Breast epithelium (tissue), 4 donors: ENCODE measurements at regions not wholly inside any gene's neighbourhood (a gene's known extent, or its start where the extent isn't known, plus 50 kb on each side); places are given as distances from the start of the nearest gene placed in this dataset.
A peak's percentile ranks its signal among the peaks of the same experiment; 100 is the strongest.

Source experiments
- DNase-seq, 2 donors: peaks; one replicate each; pipeline ENCODE4 v3.0.0-alpha.2; 2019; ENCODE audit warnings: low spot score in 2 of 2
- H3K27ac ChIP-seq, 2 donors: fragments of 200-600 bp; sonication (generic) in 1 of 2; one replicate each; pipeline ENCODE4 v1.5.1; 2016 to 2019; ENCODE audit warnings: mild to moderate bottlenecking in 1 of 2
- H3K27me3 ChIP-seq, 2 donors: fragments of 200-600 bp; sonication (generic) in 1 of 2; one replicate each; pipeline versions ENCODE4 v1.5.1 to v1.6.0; 2017 to 2019; ENCODE audit warnings: control low read depth in 1 of 2, mild to moderate bottlenecking in 1 of 2
- H3K36me3 ChIP-seq: fragments of 200-600 bp; one replicate; pipeline ENCODE4 v1.5.1; 2019
- H3K4me1 ChIP-seq, 2 donors: fragments of 200-600 bp; sonication (generic); one replicate each; pipeline ENCODE4 v1.5.1; 2016 to 2019; ENCODE audit warnings: control low read depth in 1 of 2
- H3K4me3 ChIP-seq, 3 donors: fragments of 200-600 bp; sonication (generic); 1 replicate in 2 of 3; 2 replicates in 1 of 3; pipeline ENCODE4 v1.5.1; 2016 to 2019; ENCODE audit warnings: mild to moderate bottlenecking in 3 of 3, moderate library complexity in 2 of 3
- H3K9me3 ChIP-seq, 2 donors: fragments of 200-600 bp; sonication (generic) in 1 of 2; one replicate each; pipeline ENCODE4 v1.5.1; 2016 to 2019; ENCODE audit warnings: control low read depth in 1 of 2
- POLR2A ChIP-seq: fragments of 450-650 bp; IDR thresholded peaks from one replicate; pipeline ENCODE4 v1.6.1; 2016; ENCODE audit warnings: antibody characterized with exemption, mild to moderate bottlenecking, moderate library complexity
- POLR2AphosphoS5 ChIP-seq, 3 donors: sonication (generic); formaldehyde crosslinking; IDR thresholded peaks; one replicate each; pipeline ENCODE4 v1.6.1; 2017; ENCODE audit warnings: antibody characterized with exemption in 3 of 3
- intact Hi-C: fragments of 100-400 bp; cut with DNase I; formaldehyde crosslinking; loops from one replicate; pipeline ENCODE4 v1.15.1; 2023; ENCODE audit warnings: low total_unique reads
- TF ChIP-seq, protein P1 (sequence below), 3 donors: fragments of 450-650 bp; IDR thresholded peaks; one replicate each; pipeline ENCODE4 v1.5.1; 2016 to 2017; ENCODE audit warnings: antibody characterized with exemption in 3 of 3, mild to moderate bottlenecking in 3 of 3, moderate library complexity in 3 of 3

DNA sequence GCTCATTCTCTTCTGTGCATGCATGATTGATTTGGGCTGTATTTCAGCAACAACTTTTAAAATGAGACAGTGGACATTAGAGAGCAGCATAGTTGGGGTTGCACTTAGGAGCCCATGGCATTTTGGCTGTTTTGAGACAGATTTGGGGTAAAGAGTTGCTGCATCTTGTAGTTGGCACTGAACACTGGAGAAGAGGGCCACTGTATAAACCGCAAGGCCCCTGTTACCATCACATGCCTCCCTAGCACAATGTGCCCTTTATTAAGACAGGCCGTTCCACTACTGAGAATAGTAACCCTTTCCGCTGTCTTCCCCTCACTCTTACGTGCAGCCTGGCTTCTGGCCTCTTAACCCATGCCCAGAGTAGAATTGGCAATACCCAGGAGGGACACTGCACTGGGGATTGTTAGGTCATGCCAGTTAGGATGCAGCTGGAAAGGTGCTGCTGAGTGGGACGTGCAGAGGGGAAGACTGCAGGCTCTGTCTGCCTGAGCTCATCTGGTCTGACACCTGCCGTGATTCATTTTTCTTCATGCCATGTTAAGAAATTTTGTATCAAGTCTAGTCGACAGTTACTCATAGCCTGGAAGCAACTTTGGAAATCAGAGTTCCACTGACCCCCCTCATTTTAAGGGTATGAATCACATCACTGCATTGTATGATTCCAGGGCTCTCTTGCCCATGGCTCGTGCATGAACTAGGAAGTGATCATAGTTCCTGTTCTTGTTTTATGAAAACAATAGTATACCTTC is 146.9 kb upstream of the DMRT1 start:
- intact Hi-C loops, result loop anchor here (10.0 kb wide), 1 partner anchor 60 kb away; no protein-coding TSS in a partner anchor
- Histone ChIP-seq H3K4me1 (peaks cover 14 to 17% of the 10 kb centered on the region in 2 donors), H3K27ac (peak overlapping the region; percentile 78 to 92), H3K4me3 (peak overlapping the region; percentile 21 to 47 (median 24)), H3K27me3 (no peaks in the 10 kb centered on the region), H3K36me3 (no peaks in the 10 kb centered on the region), H3K9me3 (no peaks in the 10 kb centered on the region)
- no peak for DNase-seq
- TF ChIP-seq, protein P1, sequence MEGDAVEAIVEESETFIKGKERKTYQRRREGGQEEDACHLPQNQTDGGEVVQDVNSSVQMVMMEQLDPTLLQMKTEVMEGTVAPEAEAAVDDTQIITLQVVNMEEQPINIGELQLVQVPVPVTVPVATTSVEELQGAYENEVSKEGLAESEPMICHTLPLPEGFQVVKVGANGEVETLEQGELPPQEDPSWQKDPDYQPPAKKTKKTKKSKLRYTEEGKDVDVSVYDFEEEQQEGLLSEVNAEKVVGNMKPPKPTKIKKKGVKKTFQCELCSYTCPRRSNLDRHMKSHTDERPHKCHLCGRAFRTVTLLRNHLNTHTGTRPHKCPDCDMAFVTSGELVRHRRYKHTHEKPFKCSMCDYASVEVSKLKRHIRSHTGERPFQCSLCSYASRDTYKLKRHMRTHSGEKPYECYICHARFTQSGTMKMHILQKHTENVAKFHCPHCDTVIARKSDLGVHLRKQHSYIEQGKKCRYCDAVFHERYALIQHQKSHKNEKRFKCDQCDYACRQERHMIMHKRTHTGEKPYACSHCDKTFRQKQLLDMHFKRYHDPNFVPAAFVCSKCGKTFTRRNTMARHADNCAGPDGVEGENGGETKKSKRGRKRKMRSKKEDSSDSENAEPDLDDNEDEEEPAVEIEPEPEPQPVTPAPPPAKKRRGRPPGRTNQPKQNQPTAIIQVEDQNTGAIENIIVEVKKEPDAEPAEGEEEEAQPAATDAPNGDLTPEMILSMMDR (IDR thresholded peaks at IDR 0.05), result no peak
- no peak for TF ChIP-seq POLR2A
- TF ChIP-seq POLR2AphosphoS5 (IDR thresholded peaks at IDR 0.05), result peak in 1 of 3 donors; percentile 25

DNA sequence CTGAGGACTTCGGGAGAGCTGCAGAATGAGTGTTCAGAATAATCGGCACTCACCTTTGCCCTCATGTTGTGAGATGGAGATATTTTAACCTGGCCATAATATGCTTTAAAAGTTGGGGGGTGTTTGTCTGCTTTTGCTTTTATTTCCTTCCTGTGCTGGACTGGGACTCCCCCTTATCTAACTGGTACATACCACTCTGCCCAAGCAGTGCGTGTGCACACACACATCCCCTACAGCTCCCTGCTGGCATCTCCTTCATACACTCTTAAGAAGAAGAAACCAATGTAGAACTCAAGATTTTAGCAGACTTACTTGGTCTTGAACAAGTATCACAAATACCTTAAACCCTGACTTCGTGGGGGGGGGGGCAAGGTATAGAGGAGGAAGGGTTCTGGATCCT is 146.2 kb upstream of the DMRT1 start:
- TF ChIP-seq POLR2AphosphoS5 (IDR thresholded peaks at IDR 0.05) (no peak), POLR2A (no peak)
- TF ChIP-seq, protein P1 (IDR thresholded peaks at IDR 0.05), result no peak
- H3K9me3 ChIP-seq, result no peaks in the 10 kb centered on the region
- peak overlapping the region in 1 of 3 donors; percentile 47 for H3K4me3 ChIP-seq
- peak overlapping the region; percentile 78 to 92 for H3K27ac ChIP-seq
- DNase-seq, result no peak
- intact Hi-C loops, result loop anchor here (10.0 kb wide), 1 partner anchor 60 kb away; no protein-coding TSS in a partner anchor
- H3K4me1 ChIP-seq, result peaks cover 14 to 17% of the 10 kb centered on the region in 2 donors
- H3K27me3 ChIP-seq, result no peaks in the 10 kb centered on the region
- H3K36me3 ChIP-seq, result no peaks in the 10 kb centered on the region

DNA sequence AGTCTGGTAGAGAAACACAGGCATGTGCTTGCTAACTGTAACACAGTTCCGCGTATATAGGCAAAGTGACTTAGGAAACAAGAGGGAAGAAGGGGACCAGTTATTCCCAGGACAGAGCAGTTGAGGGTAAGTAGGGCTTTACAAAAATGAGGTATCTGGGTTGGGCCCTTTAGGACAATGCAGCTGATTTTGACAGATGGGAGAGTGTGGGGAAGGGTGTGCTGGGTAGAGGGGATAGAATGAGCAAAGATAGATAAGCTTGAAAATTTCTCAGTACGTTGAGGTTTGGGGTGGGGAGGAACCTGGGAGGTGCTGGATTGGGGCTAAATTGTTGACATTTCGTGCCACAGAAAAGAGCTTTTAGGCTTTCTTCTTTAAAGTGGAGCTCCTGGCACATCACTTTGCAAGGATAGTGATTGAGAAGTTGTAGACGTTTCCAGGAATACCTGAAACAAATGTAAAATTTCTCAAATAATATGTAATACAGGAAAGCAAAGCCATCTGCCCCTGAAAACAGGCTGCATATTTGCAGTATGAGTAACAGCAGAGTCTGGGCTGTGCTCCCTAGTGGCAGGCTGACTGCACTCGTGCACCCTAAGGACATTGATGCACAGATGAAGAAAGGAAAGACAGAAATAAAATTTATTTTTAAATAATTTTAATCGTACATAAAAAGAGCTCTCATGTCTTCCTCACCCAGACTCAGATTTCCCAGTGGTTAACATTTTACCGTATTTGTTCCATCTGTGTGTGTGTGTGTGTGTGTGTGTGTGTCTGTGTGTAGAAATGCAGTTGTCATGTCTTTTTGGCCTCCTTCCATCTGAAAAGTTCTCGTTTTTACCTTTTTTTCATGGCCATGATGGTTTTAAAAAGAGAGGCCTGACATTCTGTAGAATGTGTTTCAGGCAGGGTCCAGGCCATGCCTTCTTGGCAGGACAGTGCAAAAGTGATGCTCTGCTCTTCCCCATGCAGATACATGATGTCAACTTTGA is 144.9 kb upstream of the DMRT1 start:
- Histone ChIP-seq H3K27ac (peak overlapping the region; percentile 73 to 78), H3K4me3 (no peak overlapping the region), H3K27me3 (no peaks in the 10 kb centered on the region), H3K36me3 (no peaks in the 10 kb centered on the region), H3K9me3 (no peaks in the 10 kb centered on the region), H3K4me1 (peaks cover 14 to 17% of the 10 kb centered on the region in 2 donors)
- peak in 1 of 2 donors; percentile 55 for DNase-seq
- intact Hi-C loops, result loop anchor here (10.0 kb wide), 1 partner anchor 58 kb away; no protein-coding TSS in a partner anchor
- no peak for TF ChIP-seq POLR2AphosphoS5 (IDR thresholded peaks at IDR 0.05)
- TF ChIP-seq, protein P1 (IDR thresholded peaks at IDR 0.05), result peak in 1 of 3 donors; percentile 30

DNA sequence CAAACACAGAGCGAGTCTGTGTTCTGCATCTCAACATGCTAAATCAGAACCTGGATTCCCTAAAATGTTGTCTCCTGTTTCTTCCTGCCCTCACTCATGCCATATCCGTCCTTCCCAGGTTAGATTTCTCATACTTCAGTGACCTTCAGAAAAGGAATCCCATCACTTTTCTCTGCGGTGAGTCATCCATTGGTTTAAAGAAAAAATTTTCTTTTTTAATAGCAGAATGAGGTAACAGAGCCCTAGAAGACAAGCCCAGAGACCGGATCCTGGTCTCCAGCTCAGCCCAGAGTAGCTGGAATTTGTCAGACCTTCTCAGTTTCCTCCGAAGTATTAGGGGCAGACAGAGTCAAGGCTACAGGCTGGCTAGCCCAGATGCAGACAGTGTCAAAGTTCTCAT is 143.2 kb upstream of the DMRT1 start:
- H3K36me3 ChIP-seq, result no peaks in the 10 kb centered on the region
- no peak for TF ChIP-seq POLR2AphosphoS5 (IDR thresholded peaks at IDR 0.05)
- TF ChIP-seq POLR2A, result no peak
- TF ChIP-seq, protein P1 (IDR thresholded peaks at IDR 0.05), result no peak
- H3K27me3 ChIP-seq, result no peaks in the 10 kb centered on the region
- H3K4me1 ChIP-seq, result peaks cover 7 to 10% of the 10 kb centered on the region in 2 donors
- no peak overlapping the region for H3K4me3 ChIP-seq
- intact Hi-C loops, result loop anchor here (10.0 kb wide), 1 partner anchor 57 kb away; no protein-coding TSS in a partner anchor
- H3K9me3 ChIP-seq, result no peaks in the 10 kb centered on the region
- DNase-seq, result no peak
- no peak overlapping the region for H3K27ac ChIP-seq
